GM06990 (cell line): ENCODE measurements at regions not wholly inside any gene's neighbourhood (a gene's known extent, or its start where the extent isn't known, plus 50 kb on each side); places are given as distances from the start of the nearest gene placed in this dataset.

ENCODE experiments used
- DNase-seq: peaks from one replicate; pipeline ENCODE4 v3.0.0-alpha.2; 2011; ENCODE audit not compliant: insufficient read length; ENCODE audit errors: extremely low read depth
- H3K27me3 ChIP-seq: replicated peaks from 2 replicates; pipeline ENCODE4 v1.6.0; 2011; ENCODE audit warnings: low read length; ENCODE audit not compliant: control insufficient read depth, insufficient read depth
- H3K36me3 ChIP-seq: 2 replicates; pipeline ENCODE4 v1.5.1; 2011; ENCODE audit warnings: low read length; ENCODE audit not compliant: control insufficient read depth, insufficient read depth
- H3K4me3 ChIP-seq: replicated peaks from 2 replicates; pipeline ENCODE4 v1.5.1; 2011; ENCODE audit warnings: low read depth, mild to moderate bottlenecking, control low read depth, low read length
- CTCF ChIP-seq: IDR thresholded peaks from 2 replicates; pipeline ENCODE4 v1.5.1; 2011; ENCODE audit warnings: low read length, control low read depth, mild to moderate bottlenecking, inconsistent platforms; ENCODE audit not compliant: insufficient read depth, poor library complexity, severe bottlenecking

- no peak for DNase-seq
- no peak for TF ChIP-seq CTCF
- Histone ChIP-seq H3K36me3 (no peaks in the 10 kb centered on the region), H3K27me3 (no peaks in the 10 kb centered on the region; the same call in 1 of the 2 replicates), H3K4me3 (no peak overlapping the region)
Measured at GRCh38 chr11:70579316-70579955, 181.1 kb downstream of the CTTN start.

DNA sequence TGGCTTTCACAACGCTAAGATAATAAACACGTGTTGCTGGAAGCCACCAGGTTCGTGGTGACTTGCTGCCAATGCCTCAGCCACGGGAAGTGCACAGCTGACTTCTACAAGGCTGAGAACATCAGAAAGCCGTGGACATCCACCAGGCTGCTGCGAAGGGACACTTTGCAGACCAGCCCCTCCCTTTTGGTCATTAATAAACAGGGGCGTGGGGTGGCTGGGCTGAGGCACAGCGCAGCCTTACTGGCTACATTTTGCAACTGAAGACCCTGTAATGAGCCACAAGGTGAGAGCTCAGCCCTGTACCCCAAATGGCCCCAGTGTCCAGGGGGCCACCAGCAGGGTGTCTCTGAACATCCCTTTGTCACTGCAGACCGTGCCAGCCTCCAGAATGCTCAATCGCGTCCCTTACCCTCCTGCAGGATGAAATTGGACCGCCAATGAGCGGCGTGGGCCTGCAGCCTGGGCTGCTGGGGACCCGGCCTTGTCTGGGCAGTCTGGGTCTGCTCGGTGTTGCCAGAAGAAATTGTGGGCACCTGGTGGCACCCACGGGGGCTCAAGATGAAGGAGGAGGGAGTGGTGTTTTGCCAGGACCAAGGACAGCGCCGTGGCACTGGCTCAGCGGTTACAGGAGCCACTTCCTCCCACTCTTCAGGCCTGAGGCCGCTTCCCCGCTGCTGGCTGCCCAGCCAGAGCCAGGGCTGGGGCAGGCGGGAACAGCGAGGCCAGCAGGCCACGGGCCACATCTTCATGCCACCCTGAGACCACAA lies 181.9 kb downstream of the CTTN start:
- no peak overlapping the region for H3K4me3 ChIP-seq
- no peak for DNase-seq
- H3K36me3 ChIP-seq = no peaks in the 10 kb centered on the region
- H3K27me3 ChIP-seq = no peaks in the 10 kb centered on the region; the same call in 1 of the 2 replicates
- TF ChIP-seq CTCF = no peak

DNA sequence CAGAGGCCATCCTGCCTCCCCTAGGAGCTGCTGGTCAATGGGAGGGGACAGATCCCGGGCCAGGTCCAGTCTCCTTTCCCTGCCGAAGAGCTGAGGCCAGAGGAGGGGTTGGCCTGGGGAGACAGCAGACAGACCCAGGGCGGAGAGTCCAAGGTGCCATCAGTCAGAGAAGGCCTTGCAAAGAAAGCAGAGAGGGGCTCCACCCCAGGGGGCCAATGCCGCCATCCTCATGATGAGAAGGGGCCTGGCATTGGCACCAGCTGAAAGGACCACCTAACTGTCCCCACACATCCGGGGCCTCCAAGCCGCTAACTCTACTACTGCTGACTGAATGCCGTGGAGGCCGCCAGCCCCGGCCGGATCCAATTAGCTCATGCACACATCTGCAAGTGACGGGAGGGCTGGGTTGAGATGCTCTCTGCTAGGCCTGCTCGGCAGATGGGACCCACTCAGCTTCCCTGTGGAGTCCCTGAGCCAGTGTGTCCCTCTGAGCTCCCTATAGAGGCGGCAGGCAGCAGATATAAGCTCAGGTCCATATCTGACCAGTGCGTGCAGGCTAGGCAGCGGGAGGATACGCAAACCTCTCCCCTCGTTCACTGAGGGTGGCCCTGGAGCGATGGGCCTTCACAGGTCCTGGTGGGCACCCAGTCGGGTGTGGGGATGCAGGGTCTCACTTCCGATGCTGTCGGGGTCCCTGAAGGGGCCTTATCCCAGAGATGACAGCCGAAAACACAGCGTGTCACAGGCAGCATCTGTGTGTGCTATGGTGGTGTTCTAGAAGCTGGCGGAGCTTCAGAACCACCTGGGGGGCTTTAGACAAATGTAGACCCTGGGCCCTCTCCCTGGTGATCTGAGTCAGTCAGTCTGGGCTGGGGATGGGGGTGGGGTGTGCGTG lies 183.9 kb downstream of the CTTN start:
- TF ChIP-seq CTCF = no peak
- no peak for DNase-seq
- Histone ChIP-seq H3K36me3 (no peaks in the 10 kb centered on the region), H3K27me3 (no peaks in the 10 kb centered on the region; the same call in 1 of the 2 replicates), H3K4me3 (no peak overlapping the region)

DNA sequence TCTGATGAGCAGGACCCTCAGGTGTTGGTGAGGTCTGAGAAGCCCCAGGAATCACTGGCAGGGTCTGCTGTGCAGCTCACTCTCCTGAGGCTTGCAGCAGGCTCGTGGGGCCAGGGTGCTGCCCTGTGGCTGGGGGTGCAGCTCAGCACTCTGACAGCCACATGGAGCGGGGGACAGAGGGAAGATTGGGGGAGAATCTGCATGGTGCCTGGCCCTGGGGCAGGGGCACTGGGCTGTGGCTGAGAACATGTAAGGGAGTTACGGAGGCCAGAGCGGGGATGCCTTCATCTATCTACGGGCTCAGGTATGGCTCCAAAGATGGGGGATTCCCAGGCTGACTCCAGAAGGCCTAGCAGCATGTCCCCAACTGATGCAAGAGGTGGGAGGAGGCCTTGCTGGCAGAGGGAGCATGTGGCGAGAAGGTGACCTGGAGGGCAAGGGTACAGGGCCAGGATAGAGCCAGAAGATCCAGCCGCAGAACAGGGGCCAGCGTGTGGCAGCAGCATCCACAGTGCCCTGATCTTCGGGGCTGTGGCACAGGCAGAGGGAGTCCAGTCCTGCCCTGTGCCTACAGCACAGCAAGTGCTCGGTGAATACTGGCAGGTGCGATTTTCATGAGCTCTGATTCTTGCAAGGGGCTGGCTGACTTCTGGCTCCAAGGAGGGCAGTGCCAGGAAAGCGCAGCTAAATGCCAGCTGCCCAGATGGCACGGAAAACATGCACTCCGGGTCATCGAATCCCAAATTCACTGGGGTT lies 184.7 kb downstream of the CTTN start:
- no peak for TF ChIP-seq CTCF
- no peak overlapping the region for H3K4me3 ChIP-seq
- no peak for DNase-seq
- H3K36me3 ChIP-seq = no peaks in the 10 kb centered on the region
- no peaks in the 10 kb centered on the region; the same call in none of the 2 replicates for H3K27me3 ChIP-seq

- Histone ChIP-seq H3K4me3 (no peak overlapping the region), H3K27me3 (no peaks in the 10 kb centered on the region; the same call in none of the 2 replicates), H3K36me3 (no peaks in the 10 kb centered on the region)
- no peak for DNase-seq
- TF ChIP-seq CTCF = no peak
Measured at GRCh38 chr11:70583781-70584218, 185.5 kb downstream of the CTTN start.
